HepG2 (cell line): ENCODE measurements at regions not wholly inside any gene's neighbourhood (a gene's known extent, or its start where the extent isn't known, plus 50 kb on each side); places are given as distances from the start of the nearest gene placed in this dataset.

Source experiments
- ATAC-seq: fragments of 200-7000 bp; cut with Tn5 transposase; 3 replicates; pipeline ENCODE4 v1.9.1; 2020; ENCODE audit warnings: mild to moderate bottlenecking, moderate library complexity
- BruUV-seq: library from RNA; stranded (reverse); fragments of 400-500 nt; replicated peaks from 2 replicates; lab custom pipeline; 2021; lab: Mats Ljungman, UMichigan
- CTCF ChIA-PET: fragments of 300-600 bp; formaldehyde crosslinking; extraction: SDS; loops from one replicate; lab custom pipeline; 2021; ENCODE audit warnings: low total read pairs, inconsistent platforms, low intra/inter-chr PET ratio; lab: Yijun Ruan, JAX
- POLR2A ChIA-PET: fragments of 350-600 bp; sonication (Branson Sonifier 250); formaldehyde crosslinking; loops from one replicate; lab custom pipeline; 2020; ENCODE audit warnings: antibody characterized with exemption, inconsistent platforms; lab: Yijun Ruan, JAX
- DNase-seq: peaks from one replicate; pipeline ENCODE4 v3.0.0-alpha.2; 2015; ENCODE audit warnings: low spot score
- FAIRE-seq: peaks from 3 replicates; lab custom pipeline; 2011; peaks lifted over from hg19 to GRCh38; lab: Jason Lieb, UNC
- H2AFZ ChIP-seq: one replicate; pipeline ENCODE4 v1.6.1; 2011; ENCODE audit warnings: low read length, inconsistent platforms
- H3K27ac ChIP-seq: fragments of 300-600 bp; 3 replicates; pipeline ENCODE4 v1.8.0; 2011; ENCODE audit warnings: mixed run types, mild to moderate bottlenecking, mixed read lengths, low read length, inconsistent platforms; ENCODE audit not compliant: insufficient read depth; ENCODE audit errors: extremely low read length
- H3K27me3 ChIP-seq, 2 experiments: fragments of 200-600 bp in 1 of 2; 2 replicates in 1 of 2; 3 replicates in 1 of 2; pipeline versions ENCODE4 v1.6.0 to v1.8.0; 2011; ENCODE audit warnings: low read length in 2 of 2, mild to moderate bottlenecking in 2 of 2, moderate library complexity in 2 of 2, inconsistent platforms in 1 of 2; ENCODE audit not compliant: insufficient read depth in 2 of 2, control insufficient read depth in 1 of 2
- H3K36me3 ChIP-seq, 2 experiments: fragments of 200-600 bp in 1 of 2; replicated peaks in 1 of 2; 2 replicates in 1 of 2; 3 replicates in 1 of 2; pipeline versions ENCODE4 v1.5.1 to v1.8.0; 2011; ENCODE audit warnings: low read length in 2 of 2, inconsistent platforms in 1 of 2; ENCODE audit not compliant: insufficient read depth in 2 of 2, control insufficient read depth in 1 of 2
- H3K4me1 ChIP-seq: 2 replicates; pipeline ENCODE4 v1.5.1; 2012; ENCODE audit warnings: low read length, inconsistent platforms; ENCODE audit not compliant: insufficient read depth
- H3K4me2 ChIP-seq: 2 replicates; pipeline ENCODE4 v1.6.0; 2011; ENCODE audit warnings: low read depth, low read length, inconsistent platforms
- H3K4me3 ChIP-seq, 3 experiments: fragments of 200-600 bp in 1 of 3; sonication (generic), shearing (Covaris generic) in 1 of 3; replicated peaks in 1 of 3; 2 replicates each; pipeline ENCODE4 v1.5.1; 2011 to 2016; ENCODE audit warnings: low read length in 3 of 3, inconsistent platforms in 2 of 3, low read depth in 2 of 3, mild to moderate bottlenecking in 2 of 3, control low read depth in 1 of 3, mixed read lengths in 1 of 3; ENCODE audit not compliant: insufficient read depth in 1 of 3
- H3K79me2 ChIP-seq: one replicate; pipeline ENCODE4 v1.6.1; 2011; ENCODE audit warnings: low read length, inconsistent platforms; ENCODE audit not compliant: insufficient read depth
- H3K9ac ChIP-seq: 2 replicates; pipeline ENCODE4 v1.6.0; 2011; ENCODE audit warnings: mild to moderate bottlenecking, low read depth, low read length, inconsistent platforms; ENCODE audit not compliant: insufficient read depth
- H3K9me3 ChIP-seq: 2 replicates; pipeline ENCODE4 v1.5.1; 2012; ENCODE audit warnings: mild to moderate bottlenecking, low read length
- H4K20me1 ChIP-seq: 2 replicates; pipeline ENCODE4 v1.6.0; 2011; ENCODE audit warnings: inconsistent platforms, mild to moderate bottlenecking, low read length, moderate library complexity; ENCODE audit not compliant: insufficient read depth
- CEBPB ChIP-seq: IDR thresholded peaks from 2 replicates; pipeline ENCODE4 v1.6.1; 2011; ENCODE audit warnings: low read depth, low read length, improper control_type of control experiment, borderline replicate concordance
- CENPX ChIP-seq: sonication (generic); formaldehyde crosslinking; IDR thresholded peaks from 2 replicates; pipeline ENCODE4 v1.9.0; 2021; ENCODE audit warnings: mild to moderate bottlenecking, missing genetic modification reagents, moderate library complexity
- DDIT3 ChIP-seq: sonication (generic); formaldehyde crosslinking; IDR thresholded peaks from 2 replicates; pipeline ENCODE4 v1.4.0; 2020; ENCODE audit warnings: mild to moderate bottlenecking, missing genetic modification reagents
- GPN1 ChIP-seq: sonication (generic); formaldehyde crosslinking; IDR thresholded peaks from 2 replicates; pipeline ENCODE4 v1.5.1; 2020; ENCODE audit warnings: missing genetic modification reagents, borderline replicate concordance
- HDAC2 ChIP-seq: sonication (generic); formaldehyde crosslinking; IDR thresholded peaks from 2 replicates; pipeline ENCODE4 v1.4.0; 2020; ENCODE audit warnings: missing genetic modification reagents
- HNF4A ChIP-seq: sonication (generic); formaldehyde crosslinking; IDR thresholded peaks from 2 replicates; pipeline ENCODE4 v1.4.0; 2020; ENCODE audit warnings: missing genetic modification reagents
- IRF2 ChIP-seq: IDR thresholded peaks from 2 replicates; pipeline ENCODE4 v1.6.1; 2018; ENCODE audit warnings: missing genetic modification reagents, missing compliant biosample characterization
- ONECUT2 ChIP-seq: sonication (generic); formaldehyde crosslinking; IDR thresholded peaks from 2 replicates; pipeline ENCODE4 v1.4.0; 2020; ENCODE audit warnings: missing genetic modification reagents
- RBM22 ChIP-seq: fragments of 200-400 bp; formaldehyde crosslinking; optimal IDR thresholded peaks from 2 replicates; pipeline ENCODE3; 2017; ENCODE audit warnings: mild to moderate bottlenecking, low read length, moderate library complexity
- SIN3A ChIP-seq: IDR thresholded peaks from 2 replicates; pipeline ENCODE4 v1.6.1; 2011; ENCODE audit warnings: low read depth, mild to moderate bottlenecking, control low read depth, low read length, borderline replicate concordance
- ZKSCAN8 ChIP-seq: IDR thresholded peaks from 2 replicates; pipeline ENCODE4 v1.6.1; 2016; ENCODE audit warnings: borderline replicate concordance, missing genetic modification reagents, missing compliant biosample characterization
- ZNF10 ChIP-seq: sonication (generic); formaldehyde crosslinking; IDR thresholded peaks from 2 replicates; pipeline ENCODE4 v1.4.0; 2020; ENCODE audit warnings: mild to moderate bottlenecking, low read depth, missing genetic modification reagents, borderline replicate concordance
- ZNF441 ChIP-seq: sonication (generic); formaldehyde crosslinking; IDR thresholded peaks from 2 replicates; pipeline ENCODE4 v1.7.0; 2021; ENCODE audit warnings: missing genetic modification reagents, borderline replicate concordance
- ZNF572 ChIP-seq: sonication (generic); formaldehyde crosslinking; IDR thresholded peaks from 2 replicates; pipeline ENCODE4 v1.5.1; 2020; ENCODE audit warnings: mild to moderate bottlenecking, missing genetic modification reagents
- ZNF652 ChIP-seq: IDR thresholded peaks from 2 replicates; pipeline ENCODE4 v1.6.1; 2016; ENCODE audit warnings: low read depth, borderline replicate concordance
- ZNF678 ChIP-seq: sonication (generic); formaldehyde crosslinking; IDR thresholded peaks from 2 replicates; pipeline ENCODE4 v1.4.0; 2020; ENCODE audit warnings: mild to moderate bottlenecking, missing genetic modification reagents
- ZNF737 ChIP-seq: sonication (generic); formaldehyde crosslinking; IDR thresholded peaks from 2 replicates; pipeline ENCODE4 v1.5.0; 2020; ENCODE audit warnings: missing genetic modification reagents, mild to moderate bottlenecking, borderline replicate concordance
- ZNF770 ChIP-seq: sonication (generic); formaldehyde crosslinking; IDR thresholded peaks from 2 replicates; pipeline ENCODE4 v1.5.0; 2020; ENCODE audit warnings: mild to moderate bottlenecking, missing genetic modification reagents
- ZNF891 ChIP-seq: sonication (generic); formaldehyde crosslinking; IDR thresholded peaks from 2 replicates; pipeline ENCODE4 v1.5.0; 2020; ENCODE audit warnings: mild to moderate bottlenecking, missing genetic modification reagents
- WGBS: methylation state at CpG from one replicate; pipeline ENCODE4 v1.1.6; 2017; ENCODE audit warnings: low lambda C conversion rate; 5-methylcytosine and 5-hydroxymethylcytosine counted together
- in situ Hi-C: cut with HindIII; loops from 2 replicates; pipeline ENCODE4 v1.10.0; 2017; ENCODE audit warnings: low pct_unique_long_range_greater_than_20kb; ENCODE audit not compliant: extremely low pct_ligation_motif_present
- intact Hi-C: fragments of 100-400 bp; cut with micrococcal nuclease; formaldehyde crosslinking; loops from one replicate; pipeline ENCODE4 v1.10.0; 2022; ENCODE audit not compliant: unreplicated experiment

- ChIA-PET POLR2A (no interaction called here), CTCF (no interaction called here)
- no peaks in the 10 kb centered on the region for H3K27me3 ChIP-seq
- intact Hi-C loops (no loop called here), in situ Hi-C loops (no loop called here)
- no peak overlapping the region for H3K4me3 ChIP-seq
- no TSS peak for BruUV-seq
- DNase-seq: no peak
- H3K79me2 ChIP-seq: no peaks in the 10 kb centered on the region
- no peak overlapping the region for H3K27ac ChIP-seq
- no peaks in the 10 kb centered on the region for H4K20me1 ChIP-seq
- H3K9ac ChIP-seq: no peak overlapping the region
- H3K36me3 ChIP-seq: no peaks in the 10 kb centered on the region
- H3K4me2 ChIP-seq: no peak overlapping the region
- TF ChIP-seq ZNF572 (no peak), ZNF770 (CRISPR knock-in tag) (no peak)
- no peaks in the 10 kb centered on the region for H3K9me3 ChIP-seq
- WGBS: 62% methylated on average over 9 of the region's 17 CpGs
- H2AFZ ChIP-seq: no peak overlapping the region
- FAIRE-seq: no peak
- no peaks in the 10 kb centered on the region for H3K4me1 ChIP-seq
- ATAC-seq: no peak
These were observed 331.5 kb upstream of the MCTP2 start for GRCh38 chr15:93899817-93900216.

GRCh38 chr15:93897377-93897776 lies 334.0 kb upstream of the MCTP2 start:
- H3K79me2 ChIP-seq: no peaks in the 10 kb centered on the region
- no peak overlapping the region for H3K27ac ChIP-seq
- no peak overlapping the region for H3K9ac ChIP-seq
- 0% methylated on average over 1 of the region's 1 CpG for WGBS
- no peak for TF ChIP-seq CENPX
- TF ChIP-seq GPN1 (CRISPR knock-in tag): no peak
- TF ChIP-seq ZNF678: no peak
- no peak for TF ChIP-seq ZNF891 (CRISPR knock-in tag)
- no peak for TF ChIP-seq ZNF10 (CRISPR knock-in tag)
- no peak for TF ChIP-seq ONECUT2 (CRISPR knock-in tag)
- no peak for TF ChIP-seq RBM22
- no peak for TF ChIP-seq SIN3A
- no peak for TF ChIP-seq ZKSCAN8 (CRISPR knock-in tag)
- TF ChIP-seq ZNF737 (CRISPR knock-in tag): no peak
- TF ChIP-seq HDAC2 (CRISPR knock-in tag): no peak
- no peak for TF ChIP-seq HNF4A
- no peak for TF ChIP-seq ZNF652 (CRISPR knock-in tag)
- TF ChIP-seq CEBPB: no peak
- TF ChIP-seq IRF2 (CRISPR knock-in tag): no peak
- no peak for TF ChIP-seq ZNF441 (CRISPR knock-in tag)
- TF ChIP-seq DDIT3 (CRISPR knock-in tag): no peak
- ChIA-PET POLR2A (no interaction called here), CTCF (no interaction called here)
- no peak for DNase-seq
- no peak for ATAC-seq
- H3K27me3 ChIP-seq: no peaks in the 10 kb centered on the region
- BruUV-seq: no TSS peak
- H4K20me1 ChIP-seq: no peaks in the 10 kb centered on the region
- no peaks in the 10 kb centered on the region for H3K36me3 ChIP-seq
- no peaks in the 10 kb centered on the region for H3K4me1 ChIP-seq
- H2AFZ ChIP-seq: no peak overlapping the region
- no peak for FAIRE-seq
- H3K9me3 ChIP-seq: no peaks in the 10 kb centered on the region
- intact Hi-C loops (no loop called here), in situ Hi-C loops (no loop called here)
- no peak overlapping the region for H3K4me3 ChIP-seq
- H3K4me2 ChIP-seq: no peak overlapping the region
